HCT116 (cell line): ENCODE measurements at regions not wholly inside any gene's neighbourhood (a gene's known extent, or its start where the extent isn't known, plus 50 kb on each side); places are given as distances from the start of the nearest gene placed in this dataset.

Source experiments
- ATAC-seq: fragments of 200-7000 bp; cut with Tn5 transposase; 2 replicates; pipeline ENCODE4 v1.9.1; 2020; ENCODE audit warnings: mild to moderate bottlenecking, moderate library complexity
- BruUV-seq: library from RNA; stranded (reverse); fragments of 400-500 nt; replicated peaks from 2 replicates; lab custom pipeline; 2021; lab: Mats Ljungman, UMichigan
- CTCF ChIA-PET: fragments of 300-600 bp; sonication (Branson Sonifier 250); formaldehyde crosslinking; loops from one replicate; lab custom pipeline; 2021; ENCODE audit warnings: antibody characterized with exemption; lab: Charles Lee
- POLR2A ChIA-PET: fragments of 300-600, 350-600 bp; sonication (Branson Sonifier 250); formaldehyde crosslinking; loops from one replicate; lab custom pipeline; 2021; ENCODE audit warnings: antibody characterized with exemption; lab: Charles Lee
- RAD21 ChIA-PET, 2 experiments: fragments of 300-600 bp; sonication (Branson Sonifier 250); formaldehyde crosslinking; loops; one replicate each; lab custom pipeline; 2023; ENCODE audit warnings: low total read pairs in 2 of 2; ENCODE audit not compliant: uncharacterized antibody in 2 of 2, unreplicated experiment in 2 of 2, low non-redundant PET in 1 of 2; lab: Charles Lee
- DNase-seq: peaks from one replicate; pipeline ENCODE4 v3.0.0-alpha.2; 2010; ENCODE audit warnings: low read depth, low spot score
- H2AFZ ChIP-seq: fragments of 200-600 bp; shearing (Covaris generic), sonication (generic); 2 replicates; pipeline ENCODE4 v1.6.1; 2017; ENCODE audit warnings: low read depth, mixed run types, mixed read lengths, antibody characterized with exemption, low read length; ENCODE audit not compliant: poor library complexity, severe bottlenecking
- H3K27ac ChIP-seq: 2 replicates; pipeline ENCODE4 v1.5.1; 2012; ENCODE audit warnings: low read depth, low read length
- H3K27me3 ChIP-seq: fragments of 200-600 bp; sonication (generic); 2 replicates; pipeline ENCODE4 v1.6.1; 2016; ENCODE audit warnings: mixed run types, low read length, mixed read lengths; ENCODE audit not compliant: insufficient read depth
- H3K36me3 ChIP-seq, 2 experiments: fragments of 200-500 bp in 1 of 2; fragments of 200-600 bp in 1 of 2; sonication (Bioruptor generic) in 1 of 2; sonication (generic) in 1 of 2; 2 replicates each; pipeline versions ENCODE4 v1.5.1 to v1.6.1; 2014 to 2016; ENCODE audit warnings: low read length in 2 of 2, inconsistent platforms in 1 of 2, mixed read lengths in 1 of 2, mixed run types in 1 of 2; ENCODE audit not compliant: insufficient read depth in 2 of 2, control insufficient read depth in 1 of 2
- H3K4me1 ChIP-seq, 2 experiments: fragments of 200-600 bp in 1 of 2; sonication (generic) in 1 of 2; 2 replicates each; pipeline versions ENCODE4 v1.5.1 to v1.6.1; 2012 to 2017; ENCODE audit warnings: low read length in 2 of 2, inconsistent platforms in 1 of 2, mild to moderate bottlenecking in 1 of 2, mixed read lengths in 1 of 2, mixed run types in 1 of 2, moderate library complexity in 1 of 2; ENCODE audit not compliant: insufficient read depth in 2 of 2, control insufficient read depth in 1 of 2
- H3K4me2 ChIP-seq: fragments of 200-600 bp; sonication (generic); 2 replicates; pipeline ENCODE4 v1.6.1; 2017; ENCODE audit warnings: mixed run types, low read length, mixed read lengths
- H3K4me3 ChIP-seq, 2 experiments: fragments of 200-600 bp in 1 of 2; sonication (generic) in 1 of 2; replicated peaks in 1 of 2; 2 replicates each; pipeline ENCODE4 v1.5.1; 2011 to 2016; ENCODE audit warnings: low read length in 2 of 2, control low read depth in 1 of 2, low read depth in 1 of 2, mild to moderate bottlenecking in 1 of 2, mixed read lengths in 1 of 2, mixed run types in 1 of 2
- H3K79me2 ChIP-seq: fragments of 200-600 bp; sonication (generic); 2 replicates; pipeline ENCODE4 v1.6.1; 2017; ENCODE audit warnings: mild to moderate bottlenecking, mixed run types, low read length, moderate library complexity, mixed read lengths; ENCODE audit not compliant: insufficient read depth
- H3K9ac ChIP-seq: fragments of 200-600 bp; sonication (generic); 2 replicates; pipeline ENCODE4 v1.6.1; 2016; ENCODE audit warnings: low read length, mixed read lengths
- H3K9me2 ChIP-seq: fragments of 200-600 bp; sonication (generic), shearing (Covaris generic); 2 replicates; pipeline ENCODE4 v1.6.1; 2017; ENCODE audit warnings: mixed run types, mild to moderate bottlenecking, moderate library complexity; ENCODE audit not compliant: insufficient read depth
- H3K9me3 ChIP-seq, 2 experiments: fragments of 200-500 bp in 1 of 2; fragments of 200-600 bp in 1 of 2; sonication (Bioruptor generic) in 1 of 2; sonication (generic) in 1 of 2; 2 replicates each; pipeline ENCODE4 v1.6.1; 2014 to 2017; ENCODE audit warnings: low read length in 2 of 2, mixed read lengths in 2 of 2, inconsistent platforms in 1 of 2, low read depth in 1 of 2, mild to moderate bottlenecking in 1 of 2, mixed run types in 1 of 2, moderate library complexity in 1 of 2; ENCODE audit not compliant: control insufficient read depth in 1 of 2, insufficient read depth in 1 of 2
- H4K20me1 ChIP-seq: fragments of 200-600 bp; sonication (generic), shearing (Covaris generic); 2 replicates; pipeline ENCODE4 v1.6.1; 2017; ENCODE audit warnings: mixed run types, mild to moderate bottlenecking, moderate library complexity; ENCODE audit not compliant: insufficient read depth
- ATF3 ChIP-seq: IDR thresholded peaks from 2 replicates; pipeline ENCODE4 v1.6.1; 2012
- CBX3 ChIP-seq: IDR thresholded peaks from 2 replicates; pipeline ENCODE4 v1.6.1; 2012; ENCODE audit warnings: low read depth
- CTCF ChIP-seq, 3 experiments: fragments of 200-600 bp in 1 of 3; sonication (generic) in 1 of 3; IDR thresholded peaks in 2 of 3; conservative IDR thresholded peaks in 1 of 3; 2 replicates each; pipeline ENCODE4 v1.5.1; 2012 to 2017; ENCODE audit warnings: low read depth in 2 of 3, low read length in 2 of 3, antibody characterized with exemption in 1 of 3, borderline replicate concordance in 1 of 3, control low read depth in 1 of 3, mild to moderate bottlenecking in 1 of 3, mixed read lengths in 1 of 3, mixed run types in 1 of 3, moderate library complexity in 1 of 3; ENCODE audit not compliant: insufficient read depth in 1 of 3
- EGR1 ChIP-seq: IDR thresholded peaks from 2 replicates; pipeline ENCODE4 v1.6.1; 2012; ENCODE audit warnings: low read depth
- ELF1 ChIP-seq: IDR thresholded peaks from 2 replicates; pipeline ENCODE4 v1.6.1; 2012; ENCODE audit warnings: low read depth, borderline replicate concordance
- EZH2 ChIP-seq: fragments of 200-600 bp; sonication (generic); IDR thresholded peaks from 2 replicates; pipeline ENCODE4 v1.6.1; 2017; ENCODE audit warnings: antibody characterized with exemption, mixed run types
- JUND ChIP-seq: IDR thresholded peaks from 2 replicates; pipeline ENCODE4 v1.6.1; 2012
- MAX ChIP-seq: IDR thresholded peaks from 2 replicates; pipeline ENCODE4 v1.6.1; 2012
- POLR2A ChIP-seq: IDR thresholded peaks from 2 replicates; pipeline ENCODE4 v1.7.0; 2011; ENCODE audit warnings: borderline replicate concordance; ENCODE audit not compliant: insufficient read depth, insufficient read length; ENCODE audit errors: extremely low read depth
- POLR2AphosphoS5 ChIP-seq: IDR thresholded peaks from 2 replicates; pipeline ENCODE4 v1.6.1; 2011; ENCODE audit warnings: mild to moderate bottlenecking, low read depth, low read length, moderate library complexity
- RAD21 ChIP-seq: IDR thresholded peaks from 2 replicates; pipeline ENCODE4 v1.6.1; 2012; ENCODE audit warnings: low read depth, mild to moderate bottlenecking
- SIN3A ChIP-seq: IDR thresholded peaks from 2 replicates; pipeline ENCODE4 v1.6.1; 2012; ENCODE audit warnings: low read depth
- SP1 ChIP-seq: IDR thresholded peaks from 2 replicates; pipeline ENCODE4 v1.6.1; 2012; ENCODE audit warnings: low read depth
- SRF ChIP-seq: IDR thresholded peaks from 2 replicates; pipeline ENCODE4 v1.6.1; 2012; ENCODE audit warnings: low read depth
- YY1 ChIP-seq: IDR thresholded peaks from 2 replicates; pipeline ENCODE4 v1.6.1; 2011; ENCODE audit warnings: low read length, low read depth, moderate library complexity, mild to moderate bottlenecking; ENCODE audit not compliant: insufficient replicate concordance; ENCODE audit errors: extremely low read depth
- ZBTB33 ChIP-seq: IDR thresholded peaks from 2 replicates; pipeline ENCODE4 v1.6.1; 2011; ENCODE audit warnings: mild to moderate bottlenecking, low read length, moderate library complexity; ENCODE audit not compliant: insufficient replicate concordance; ENCODE audit errors: extremely low read depth
- ZFX ChIP-seq: fragments of 450-650 bp; IDR thresholded peaks from 2 replicates; pipeline ENCODE4 v1.6.1; 2017
- ZNF274 ChIP-seq: fragments of 200-500 bp; sonication (Bioruptor generic); IDR thresholded peaks from 2 replicates; pipeline ENCODE4 v1.6.1; 2014; ENCODE audit warnings: mild to moderate bottlenecking, low read depth, low read length, inconsistent platforms
- intact Hi-C: fragments of 100-400 bp; cut with micrococcal nuclease; formaldehyde crosslinking; loops from 2 replicates; pipeline ENCODE4 v1.10.0; 2022

GRCh38 chr4:113845138-113845537 lies 83.6 kb upstream of the CAMK2D start:
- Histone ChIP-seq H3K9me2 (no peaks in the 10 kb centered on the region), H4K20me1 (no peaks in the 10 kb centered on the region), H3K79me2 (no peaks in the 10 kb centered on the region), H3K4me2 (no peak overlapping the region), H3K27me3 (no peaks in the 10 kb centered on the region), H3K9ac (no peak overlapping the region), H3K4me1 (no peaks in the 10 kb centered on the region), H3K4me3 (no peak overlapping the region), H3K27ac (no peak overlapping the region), H3K9me3 (no peaks in the 10 kb centered on the region)
- POLR2A ChIA-PET, result no interaction called here
- CTCF ChIA-PET, result no interaction called here
- intact Hi-C loops, result loop anchor here (2.0 kb wide), 1 partner anchor 26 kb away; no protein-coding TSS in a partner anchor
- RAD21 ChIA-PET, result no interaction called here
- no peak for ATAC-seq
- BruUV-seq, result no TSS peak
- no peak for TF ChIP-seq RAD21
- no peak for TF ChIP-seq SP1
- TF ChIP-seq YY1, result no peak
- no peak for TF ChIP-seq JUND
- no peak for TF ChIP-seq ZFX
- TF ChIP-seq SRF, result no peak
- TF ChIP-seq POLR2AphosphoS5, result no peak
- no peak for TF ChIP-seq EZH2
- no peak for TF ChIP-seq POLR2A
- TF ChIP-seq, all 23 proteins: peak for 0
- Histone ChIP-seq H3K36me3 (no peaks in the 10 kb centered on the region), H2AFZ (no peak overlapping the region)
- no peak for DNase-seq

- H3K9me3 ChIP-seq, result no peaks in the 10 kb centered on the region
- no peak for ATAC-seq
- no peaks in the 10 kb centered on the region for H3K4me1 ChIP-seq
- ChIA-PET RAD21 (no interaction called here), CTCF (no interaction called here), POLR2A (no interaction called here)
- intact Hi-C loops, result loop anchor here (2.0 kb wide), 1 partner anchor 26 kb away; no protein-coding TSS in a partner anchor
- H3K27ac ChIP-seq, result no peak overlapping the region
- no peaks in the 10 kb centered on the region for H3K9me2 ChIP-seq
- no peaks in the 10 kb centered on the region for H3K27me3 ChIP-seq
- H3K4me2 ChIP-seq, result no peak overlapping the region
- H2AFZ ChIP-seq, result no peak overlapping the region
- no peaks in the 10 kb centered on the region for H3K79me2 ChIP-seq
- H3K4me3 ChIP-seq, result no peak overlapping the region
- no peak for TF ChIP-seq MAX
- TF ChIP-seq POLR2AphosphoS5, result no peak
- TF ChIP-seq ZBTB33, result no peak
- no peak for TF ChIP-seq ELF1
- TF ChIP-seq SRF, result no peak
- no peak for TF ChIP-seq POLR2A
- no peak for TF ChIP-seq YY1
- TF ChIP-seq ZNF274, result no peak
- TF ChIP-seq CBX3, result no peak
- no peak for TF ChIP-seq RAD21
- no peak for TF ChIP-seq CTCF (IDR thresholded peaks at IDR 0.05 in 2 of 3, conservative IDR thresholded peaks at IDR 0.05 in 1 of 3; ENCODE audit: borderline replicate concordance in 1 of 3, insufficient read depth in 1 of 3, low read depth in 2 of 3, low read length in 2 of 3)
- TF ChIP-seq SIN3A, result no peak
- no peak for TF ChIP-seq ATF3
- TF ChIP-seq EZH2, result no peak
- no peak for TF ChIP-seq EGR1
- no TSS peak for BruUV-seq
- DNase-seq, result no peak
- no peak overlapping the region for H3K9ac ChIP-seq
- H3K36me3 ChIP-seq, result no peaks in the 10 kb centered on the region
- H4K20me1 ChIP-seq, result no peaks in the 10 kb centered on the region
These were observed 82.8 kb upstream of the CAMK2D start for GRCh38 chr4:113844369-113844768.
